ENCODE measurements at regions not wholly inside any gene's neighbourhood (a gene's known extent, or its start where the extent isn't known, plus 50 kb on each side); places are given as distances from the start of the nearest gene placed in this dataset.

DNA sequence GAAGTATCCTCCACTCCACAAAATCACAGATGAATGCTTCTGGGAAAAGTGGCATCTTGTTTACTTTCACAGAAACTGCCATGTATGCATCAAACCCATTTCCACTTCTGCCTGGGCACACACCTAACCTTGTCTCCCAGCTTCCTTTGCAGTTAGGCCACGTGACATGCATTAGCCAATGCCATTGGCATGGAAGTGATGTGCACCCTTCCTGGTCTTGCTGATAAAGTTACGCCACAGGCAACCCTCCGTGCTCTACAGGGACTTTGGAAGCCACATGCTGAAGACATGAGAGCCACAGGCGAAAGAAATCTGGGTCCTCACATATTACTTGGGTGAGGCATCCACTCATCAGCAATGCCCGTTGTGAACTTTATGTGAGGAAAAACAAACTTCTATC lies 123.3 kb downstream of the USP46 start:
- DNase-seq = no peak

Measured in suppressor macrophage treated with lipopolysaccharide for 4 hours (primary cell).